Lower lobe of right lung (tissue), 2 donors: ENCODE measurements at regions not wholly inside any gene's neighbourhood (a gene's known extent, or its start where the extent isn't known, plus 50 kb on each side); places are given as distances from the start of the nearest gene placed in this dataset.

Experiments
- ATAC-seq, 2 donors: fragments of 200-7000 bp; cut with Tn5 transposase; one replicate each; pipeline ENCODE4 v1.9.1; 2020 to 2022; ENCODE audit warnings: mild to moderate bottlenecking in 2 of 2, moderate library complexity in 2 of 2
- DNase-seq: peaks from one replicate; pipeline ENCODE4 v3.0.0-alpha.2; 2020
- H3K27ac ChIP-seq: fragments of 200-600 bp; one replicate; pipeline ENCODE4 v1.8.0; 2022
- H3K27me3 ChIP-seq: fragments of 200-600 bp; one replicate; pipeline ENCODE4 v1.8.0; 2022; ENCODE audit warnings: low read depth
- H3K36me3 ChIP-seq: fragments of 200-600 bp; one replicate; pipeline ENCODE4 v1.8.0; 2022; ENCODE audit warnings: mild to moderate bottlenecking
- H3K4me1 ChIP-seq: fragments of 200-600 bp; one replicate; pipeline ENCODE4 v1.8.0; 2022
- H3K4me3 ChIP-seq: fragments of 200-600 bp; one replicate; pipeline ENCODE4 v1.8.0; 2022; ENCODE audit warnings: mild to moderate bottlenecking
- H3K9me3 ChIP-seq: fragments of 200-600 bp; one replicate; pipeline ENCODE4 v1.8.0; 2022
- CTCF ChIP-seq: fragments of 200-600 bp; IDR thresholded peaks from one replicate; pipeline ENCODE4 v1.8.0; 2022; ENCODE audit warnings: antibody characterized with exemption, mild to moderate bottlenecking
- intact Hi-C: fragments of 100-400 bp; cut with DNase I; formaldehyde crosslinking; loops from one replicate; pipeline ENCODE4 v1.11.0; 2022
- donor health status: DM: no; HTN: yes; CAD: no; lungs with severe emphysema.

GRCh38 chr2:129912066-129912820 lies 67.2 kb upstream of the RAB6C start:
- intact Hi-C loops, result no loop called here
- DNase-seq (no peak), ATAC-seq (peak in 1 of 2 donors; percentile 15)
- no peaks in the 10 kb centered on the region for H3K27me3 ChIP-seq
- no peak overlapping the region for H3K4me3 ChIP-seq
- no peaks in the 10 kb centered on the region for H3K9me3 ChIP-seq
- H3K36me3 ChIP-seq, result no peaks in the 10 kb centered on the region
- no peak for TF ChIP-seq CTCF
- H3K27ac ChIP-seq, result no peak overlapping the region
- H3K4me1 ChIP-seq, result no peaks in the 10 kb centered on the region

- Histone ChIP-seq H3K9me3 (peaks cover 5% of the 10 kb centered on the region), H3K4me1 (no peaks in the 10 kb centered on the region), H3K4me3 (no peak overlapping the region), H3K27me3 (no peaks in the 10 kb centered on the region), H3K36me3 (no peaks in the 10 kb centered on the region), H3K27ac (no peak overlapping the region)
- ATAC-seq (no peak), DNase-seq (no peak)
- TF ChIP-seq CTCF, result no peak
- intact Hi-C loops, result no loop called here
Observed at GRCh38 chr2:129912871-129913694, 66.4 kb upstream of the RAB6C start.

- no peak for TF ChIP-seq CTCF
- H3K4me1 ChIP-seq, result no peaks in the 10 kb centered on the region
- intact Hi-C loops, result no loop called here
- no peak overlapping the region for H3K27ac ChIP-seq
- H3K9me3 ChIP-seq, result peaks cover 12% of the 10 kb centered on the region
- ATAC-seq, result no peak
- no peaks in the 10 kb centered on the region for H3K27me3 ChIP-seq
- no peak overlapping the region for H3K4me3 ChIP-seq
- no peak for DNase-seq
- no peaks in the 10 kb centered on the region for H3K36me3 ChIP-seq
Observed at GRCh38 chr2:129913695-129914495, 65.6 kb upstream of the RAB6C start.

GRCh38 chr2:129914538-129915302 lies 64.7 kb upstream of the RAB6C start:
- intact Hi-C loops, result no loop called here
- no peak for DNase-seq
- H3K4me1 ChIP-seq, result no peaks in the 10 kb centered on the region
- no peak overlapping the region for H3K27ac ChIP-seq
- no peak for TF ChIP-seq CTCF
- H3K4me3 ChIP-seq, result no peak overlapping the region
- H3K36me3 ChIP-seq, result no peaks in the 10 kb centered on the region
- peaks cover 19% of the 10 kb centered on the region for H3K9me3 ChIP-seq
- no peak for ATAC-seq
- H3K27me3 ChIP-seq, result peaks cover 3% of the 10 kb centered on the region
